ENCODE measurements at regions not wholly inside any gene's neighbourhood (a gene's known extent, or its start where the extent isn't known, plus 50 kb on each side); places are given as distances from the start of the nearest gene placed in this dataset.

DNA sequence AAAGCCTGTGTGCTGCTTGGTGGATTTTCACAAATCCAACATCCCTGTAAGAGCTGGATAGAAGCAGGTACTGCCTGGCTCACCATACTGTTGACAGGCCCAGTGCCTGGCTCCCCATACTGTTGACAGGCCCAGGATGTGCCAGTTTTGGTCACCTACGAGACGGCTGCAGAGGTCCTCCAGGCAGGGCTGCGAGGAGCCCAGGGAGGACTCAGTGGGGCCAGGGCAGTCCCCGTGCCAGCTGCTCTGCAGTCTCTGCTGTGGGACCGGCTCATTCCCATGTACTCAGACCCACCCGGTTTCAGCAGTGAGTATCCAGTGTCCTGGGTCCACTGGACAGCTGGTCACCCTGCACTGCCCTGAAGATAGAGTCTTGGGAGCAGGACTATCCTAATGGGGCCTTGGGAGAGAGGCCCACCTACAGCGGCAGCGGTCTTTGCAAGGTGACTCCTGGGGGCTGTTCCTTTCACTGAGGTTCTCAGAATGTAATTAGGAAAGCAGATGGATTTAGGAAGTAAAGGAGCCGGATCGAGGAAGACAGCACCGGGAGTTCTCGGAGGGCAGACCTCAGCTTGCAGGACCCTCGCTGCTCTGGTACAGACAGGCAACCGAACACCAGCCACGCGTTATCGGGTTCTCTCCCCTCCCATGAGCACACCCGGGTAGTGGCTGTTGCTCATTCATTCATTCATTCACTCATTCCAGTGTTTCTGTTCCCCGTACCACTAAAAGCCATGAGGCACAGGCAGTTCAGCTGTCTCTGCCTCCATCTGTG lies 106.1 kb downstream of the CTTN start:
- CTCF ChIA-PET: no interaction called here
- no peak for DNase-seq (ENCODE audit: low read depth, low spot score)
- TF ChIP-seq, protein P1, sequence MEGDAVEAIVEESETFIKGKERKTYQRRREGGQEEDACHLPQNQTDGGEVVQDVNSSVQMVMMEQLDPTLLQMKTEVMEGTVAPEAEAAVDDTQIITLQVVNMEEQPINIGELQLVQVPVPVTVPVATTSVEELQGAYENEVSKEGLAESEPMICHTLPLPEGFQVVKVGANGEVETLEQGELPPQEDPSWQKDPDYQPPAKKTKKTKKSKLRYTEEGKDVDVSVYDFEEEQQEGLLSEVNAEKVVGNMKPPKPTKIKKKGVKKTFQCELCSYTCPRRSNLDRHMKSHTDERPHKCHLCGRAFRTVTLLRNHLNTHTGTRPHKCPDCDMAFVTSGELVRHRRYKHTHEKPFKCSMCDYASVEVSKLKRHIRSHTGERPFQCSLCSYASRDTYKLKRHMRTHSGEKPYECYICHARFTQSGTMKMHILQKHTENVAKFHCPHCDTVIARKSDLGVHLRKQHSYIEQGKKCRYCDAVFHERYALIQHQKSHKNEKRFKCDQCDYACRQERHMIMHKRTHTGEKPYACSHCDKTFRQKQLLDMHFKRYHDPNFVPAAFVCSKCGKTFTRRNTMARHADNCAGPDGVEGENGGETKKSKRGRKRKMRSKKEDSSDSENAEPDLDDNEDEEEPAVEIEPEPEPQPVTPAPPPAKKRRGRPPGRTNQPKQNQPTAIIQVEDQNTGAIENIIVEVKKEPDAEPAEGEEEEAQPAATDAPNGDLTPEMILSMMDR (IDR thresholded peaks at IDR 0.05; ENCODE audit: insufficient read depth, low read length, missing control alignments): no peak
- H3K4me3 ChIP-seq (ENCODE audit: low read depth, low read length): no peak overlapping the region
- POLR2A ChIA-PET: no interaction called here

DNA sequence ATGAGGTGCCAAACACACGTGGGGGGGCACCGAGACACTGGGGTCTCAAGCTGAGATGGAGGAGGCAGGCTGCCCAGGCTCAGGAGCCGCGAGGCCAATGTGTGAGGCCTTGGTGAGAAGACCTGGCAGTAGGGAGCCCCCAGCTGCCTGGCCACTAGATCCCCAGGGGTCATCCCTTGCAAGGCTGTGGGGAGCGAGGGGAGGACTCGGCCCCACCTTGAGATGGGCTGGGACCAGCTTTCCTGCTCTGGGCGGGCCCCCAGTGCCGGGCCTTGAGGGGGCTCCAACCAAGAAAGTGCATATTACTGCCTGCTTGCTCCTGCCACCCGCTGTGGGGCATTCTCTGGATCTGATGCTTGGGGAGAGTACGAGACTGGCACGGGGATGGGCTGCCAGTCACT lies 107.0 kb downstream of the CTTN start:
- ChIA-PET CTCF (no interaction called here), POLR2A (no interaction called here)

DNA sequence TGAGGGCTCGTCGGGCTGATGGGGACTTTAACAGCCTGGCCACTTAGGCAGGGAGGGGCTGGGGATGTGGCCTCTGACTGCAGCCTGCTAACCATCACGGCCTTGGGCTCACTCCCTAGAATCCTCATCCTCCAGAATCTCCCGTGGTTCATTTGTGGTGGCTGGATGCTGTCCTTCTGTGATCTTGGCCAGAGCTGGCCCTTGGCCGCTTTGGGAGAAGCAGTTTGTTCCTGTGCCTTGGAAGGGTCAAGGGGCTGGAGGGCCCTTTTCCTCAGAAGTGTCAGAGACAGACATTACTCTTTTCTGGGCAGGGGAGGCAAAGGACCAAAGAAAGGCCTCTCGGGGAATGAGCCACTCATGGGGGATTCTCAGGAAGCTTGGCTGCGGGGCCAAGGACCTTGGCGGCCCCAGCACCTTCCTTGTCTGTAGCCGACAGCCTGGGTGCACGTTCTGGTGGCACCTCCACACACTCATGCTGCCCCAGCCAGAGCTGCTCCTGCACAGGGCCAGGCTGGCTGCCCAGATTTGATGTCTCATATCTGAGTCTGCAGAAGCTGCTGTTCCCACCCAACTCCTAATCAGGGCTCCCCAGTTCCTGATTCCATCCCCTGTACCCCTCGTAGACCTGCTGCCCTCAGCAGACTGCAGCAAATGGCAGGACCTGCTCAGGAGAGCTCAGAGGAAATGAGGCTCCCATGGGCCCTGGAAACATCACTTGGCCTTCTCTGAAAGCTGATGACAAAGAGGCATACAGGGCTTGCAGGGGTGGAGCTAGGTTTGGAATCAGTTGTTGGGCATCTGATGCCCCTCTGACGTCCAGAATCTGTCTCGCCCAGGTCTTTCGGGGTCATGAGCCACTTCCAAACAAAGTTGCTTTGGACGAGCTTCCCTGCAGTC lies 107.7 kb downstream of the CTTN start:
- TF ChIP-seq, protein P1 (IDR thresholded peaks at IDR 0.05; ENCODE audit: insufficient read depth, low read length, missing control alignments): no peak
- no peak for DNase-seq (ENCODE audit: low read depth, low spot score)
- H3K4me3 ChIP-seq (ENCODE audit: low read depth, low read length): no peak overlapping the region
- ChIA-PET CTCF (no interaction called here), POLR2A (no interaction called here)

More for the DNA sequence above, 107.0 kb downstream of the CTTN start:
- no peak for DNase-seq (ENCODE audit: low read depth, low spot score)
- TF ChIP-seq, protein P1 (IDR thresholded peaks at IDR 0.05; ENCODE audit: insufficient read depth, low read length, missing control alignments): no peak
- no peak overlapping the region for H3K4me3 ChIP-seq (ENCODE audit: low read depth, low read length)

DNA sequence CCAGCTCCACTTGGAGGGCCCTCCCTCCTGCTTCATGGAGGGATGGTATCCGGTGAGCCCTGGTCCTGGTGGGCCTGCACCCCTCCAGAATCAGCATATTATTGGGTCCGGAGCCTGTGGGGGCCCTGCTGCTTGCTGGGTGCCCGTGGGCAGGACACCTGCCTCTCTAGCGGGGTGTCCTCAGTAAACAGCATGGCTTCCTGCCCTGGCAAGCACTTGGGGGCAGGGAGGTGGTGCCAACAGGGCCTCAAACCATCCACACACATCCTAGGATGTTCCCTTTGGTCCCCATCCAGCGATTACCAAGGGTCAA lies 108.3 kb downstream of the CTTN start:
- ChIA-PET POLR2A (no interaction called here), CTCF (no interaction called here)
- no peak for DNase-seq (ENCODE audit: low read depth, low spot score)
- H3K4me3 ChIP-seq (ENCODE audit: low read depth, low read length): no peak overlapping the region
- TF ChIP-seq, protein P1 (IDR thresholded peaks at IDR 0.05; ENCODE audit: insufficient read depth, low read length, missing control alignments): no peak

DNA sequence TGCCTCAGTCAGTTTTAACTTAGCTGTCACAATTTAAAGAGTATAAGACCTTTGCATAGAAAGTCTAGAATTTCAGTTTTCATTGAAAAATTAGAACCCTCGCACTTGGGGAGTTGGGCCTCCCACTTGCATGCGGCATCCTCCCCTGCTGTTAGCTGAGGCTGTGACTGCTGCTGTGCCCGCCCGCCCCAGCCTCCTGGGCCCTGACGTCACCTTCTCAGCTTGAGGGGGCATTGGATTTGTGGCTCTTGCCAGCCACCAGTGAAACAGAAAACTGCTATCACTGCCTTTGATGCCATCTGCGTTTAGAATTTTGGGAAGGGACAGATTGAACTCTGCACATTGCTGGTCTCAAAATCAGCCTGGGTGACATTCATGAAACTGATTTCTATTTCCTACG lies 108.7 kb downstream of the CTTN start:
- ChIA-PET POLR2A (no interaction called here), CTCF (no interaction called here)
- H3K4me3 ChIP-seq (ENCODE audit: low read depth, low read length): no peak overlapping the region
- DNase-seq (ENCODE audit: low read depth, low spot score): no peak
- TF ChIP-seq, protein P1 (IDR thresholded peaks at IDR 0.05; ENCODE audit: insufficient read depth, low read length, missing control alignments): no peak

DNA sequence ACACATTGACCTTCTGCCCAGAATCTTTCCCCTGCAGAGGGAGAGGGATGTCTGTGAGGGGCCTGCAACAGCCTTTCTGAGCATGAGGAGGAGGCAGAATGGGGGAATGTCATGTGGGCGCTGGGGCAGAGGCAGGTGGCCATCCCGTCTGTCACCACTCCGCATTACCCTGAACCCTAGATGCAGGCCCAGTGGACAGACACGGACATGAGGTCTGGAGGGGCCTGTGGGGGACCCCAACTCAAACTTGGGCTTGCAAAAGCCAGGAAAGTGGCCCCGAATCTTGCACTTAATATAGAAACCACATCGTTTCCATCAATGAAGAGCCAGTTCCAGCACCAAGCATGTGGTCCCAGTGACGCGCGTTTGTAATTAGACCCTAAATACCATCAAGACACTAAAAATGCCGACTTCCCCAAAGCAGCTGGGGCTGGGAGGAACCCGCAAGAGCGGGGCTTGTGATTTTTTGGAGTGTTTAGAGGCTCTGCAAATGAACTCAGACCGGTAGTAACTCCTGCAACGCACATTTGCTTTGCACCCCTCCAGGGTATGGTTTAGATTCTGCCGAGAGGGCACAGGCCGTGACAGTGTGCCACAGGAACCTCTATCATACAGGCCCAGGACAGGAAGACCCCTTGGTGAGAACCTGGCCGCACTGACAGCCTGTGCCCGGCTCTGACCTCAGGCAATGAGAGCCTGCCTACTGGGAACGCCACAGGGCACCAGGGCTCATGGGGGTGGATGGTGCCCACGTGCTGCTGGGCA lies 109.3 kb downstream of the CTTN start:
- no peak for DNase-seq (ENCODE audit: low read depth, low spot score)
- TF ChIP-seq, protein P1 (IDR thresholded peaks at IDR 0.05; ENCODE audit: insufficient read depth, low read length, missing control alignments): no peak
- ChIA-PET POLR2A (no interaction called here), CTCF (no interaction called here)
- no peak overlapping the region for H3K4me3 ChIP-seq (ENCODE audit: low read depth, low read length)

Data from AG04449 (cell line).